ENCODE measurements at regions not wholly inside any gene's neighbourhood (a gene's known extent, or its start where the extent isn't known, plus 50 kb on each side); places are given as distances from the start of the nearest gene placed in this dataset.

GRCh38 chr6:18963439-18963838 is 576.3 kb downstream of the RNF144B start:
- no peaks in the 10 kb centered on the region for H3K79me2 ChIP-seq (ENCODE audit: insufficient read depth, low read length)
- no CpG with 5 or more reads among the region's 3 CpGs for WGBS (ENCODE audit: insufficient coverage)
- TF ChIP-seq CTCF (IDR thresholded peaks at IDR 0.05): no peak
- no peak for DNase-seq
- intact Hi-C loops (cut with micrococcal nuclease): no loop called here
- no peaks in the 10 kb centered on the region for H4K20me1 ChIP-seq (ENCODE audit: insufficient read depth, low read length)
- H3K4me2 ChIP-seq (replicated peaks; ENCODE audit: extremely low read depth, low read length, poor library complexity, severe bottlenecking): no peak overlapping the region
- Mint-ChIP-seq H3K36me3 (no peaks in the 10 kb centered on the region), H3K9me3 (peaks cover 0 to 10% (median 6%) of the 10 kb centered on the region in 7 donors), H3K4me1 (no peaks in the 10 kb centered on the region), H3K27ac (no peak overlapping the region), H3K27me3 (ENCODE audit: low read depth in 3 of 3) (peaks cover 0 to 2% (median 0%) of the 10 kb centered on the region in 3 donors), H3K4me3 (no peak overlapping the region)
- H3K4me1 ChIP-seq (ENCODE audit: control insufficient read depth in 1 of 2, insufficient read depth in 2 of 2, low read length in 2 of 2): no peaks in the 10 kb centered on the region
- H3K4me3 ChIP-seq (replicated peaks in 1 of 3; ENCODE audit: low read depth in 2 of 3, low read length in 3 of 3): no peak overlapping the region
- no peaks in the 10 kb centered on the region for H3K36me3 ChIP-seq (replicated peaks in 1 of 2; ENCODE audit: control insufficient read depth in 1 of 2, insufficient read depth in 2 of 2, low read length in 2 of 2)
- H3K27me3 ChIP-seq (ENCODE audit: control insufficient read depth in 2 of 2, insufficient read depth in 2 of 2, low read length in 2 of 2): no peaks in the 10 kb centered on the region
- no peak overlapping the region for H3K9ac ChIP-seq (ENCODE audit: insufficient read depth, low read length, poor library complexity, severe bottlenecking)
- H2AFZ ChIP-seq (ENCODE audit: insufficient read depth, low read depth, low read length, poor library complexity, severe bottlenecking): no peak overlapping the region
- H3K9me3 ChIP-seq (replicated peaks in 1 of 2; ENCODE audit: control insufficient read depth in 1 of 2, insufficient read depth in 1 of 2, low read length in 2 of 2): peaks cover 0 to 4% of the 10 kb centered on the region in 2 donors
- H3K27ac ChIP-seq (ENCODE audit: low read depth in 1 of 2, low read length in 2 of 2): no peak overlapping the region

GRCh38 chr6:18973251-18973650 is 586.1 kb downstream of the RNF144B start:
- DNase-seq: no peak
- TF ChIP-seq CTCF (IDR thresholded peaks at IDR 0.05): no peak
- Histone ChIP-seq H3K79me2 (ENCODE audit: insufficient read depth, low read length) (no peaks in the 10 kb centered on the region), H3K4me2 (replicated peaks; ENCODE audit: extremely low read depth, low read length, poor library complexity, severe bottlenecking) (no peak overlapping the region), H2AFZ (ENCODE audit: insufficient read depth, low read depth, low read length, poor library complexity, severe bottlenecking) (no peak overlapping the region), H3K4me1 (ENCODE audit: control insufficient read depth in 1 of 2, insufficient read depth in 2 of 2, low read length in 2 of 2) (no peaks in the 10 kb centered on the region), H3K27ac (ENCODE audit: low read depth in 1 of 2, low read length in 2 of 2) (no peak overlapping the region), H3K36me3 (replicated peaks in 1 of 2; ENCODE audit: control insufficient read depth in 1 of 2, insufficient read depth in 2 of 2, low read length in 2 of 2) (no peaks in the 10 kb centered on the region), H3K27me3 (ENCODE audit: control insufficient read depth in 2 of 2, insufficient read depth in 2 of 2, low read length in 2 of 2) (no peaks in the 10 kb centered on the region), H3K4me3 (replicated peaks in 1 of 3; ENCODE audit: low read depth in 2 of 3, low read length in 3 of 3) (no peak overlapping the region), H3K9me3 (replicated peaks in 1 of 2; ENCODE audit: control insufficient read depth in 1 of 2, insufficient read depth in 1 of 2, low read length in 2 of 2) (no peaks in the 10 kb centered on the region), H4K20me1 (ENCODE audit: insufficient read depth, low read length) (no peaks in the 10 kb centered on the region), H3K9ac (ENCODE audit: insufficient read depth, low read length, poor library complexity, severe bottlenecking) (no peak overlapping the region)
- no peaks in the 10 kb centered on the region for H3K36me3 Mint-ChIP-seq
- H3K4me3 Mint-ChIP-seq: no peak overlapping the region
- no peaks in the 10 kb centered on the region for H3K4me1 Mint-ChIP-seq
- H3K27me3 Mint-ChIP-seq (ENCODE audit: low read depth in 3 of 3): peaks cover 0 to 3% (median 1%) of the 10 kb centered on the region in 3 donors
- intact Hi-C loops (cut with micrococcal nuclease): no loop called here
- H3K9me3 Mint-ChIP-seq: peaks cover 0 to 4% (median 2%) of the 10 kb centered on the region in 7 donors
- 100% methylated on average over 1 of the region's 3 CpGs for WGBS (ENCODE audit: insufficient coverage)
- H3K27ac Mint-ChIP-seq: no peak overlapping the region

Measured in CD14-positive monocyte (primary cell).